NCI-H2227 (cell line): ENCODE measurements at regions not wholly inside any gene's neighbourhood (a gene's known extent, or its start where the extent isn't known, plus 50 kb on each side); places are given as distances from the start of the nearest gene placed in this dataset.

Experiments
- DNase-seq: peaks from one replicate; lab custom pipeline; 2025; ENCODE audit not compliant: unreplicated experiment; lab: John Stamatoyannopoulos, UW

- peak; percentile 33 for DNase-seq
Observed at GRCh38 chr2:111702119-111702803, 181.7 kb downstream of the ANAPC1 start.

GRCh38 chr2:111702804-111703196 lies 181.2 kb downstream of the ANAPC1 start:
- DNase-seq: no peak

- DNase-seq: no peak
Observed at GRCh38 chr2:111703759-111704158, 180.2 kb downstream of the ANAPC1 start.

GRCh38 chr2:111704246-111704645 lies 179.7 kb downstream of the ANAPC1 start:
- no peak for DNase-seq

GRCh38 chr2:111705239-111705638 lies 178.8 kb downstream of the ANAPC1 start:
- no peak for DNase-seq

GRCh38 chr2:111705711-111706336 lies 178.2 kb downstream of the ANAPC1 start:
- DNase-seq: peak; percentile 83

- DNase-seq: no peak
Observed at GRCh38 chr2:111706481-111707001, 177.5 kb downstream of the ANAPC1 start.

- no peak for DNase-seq
Observed at GRCh38 chr2:111707700-111708099, 176.3 kb downstream of the ANAPC1 start.

GRCh38 chr2:111708476-111709180 lies 175.4 kb downstream of the ANAPC1 start:
- DNase-seq: no peak

GRCh38 chr2:111709321-111709720 lies 174.7 kb downstream of the ANAPC1 start:
- no peak for DNase-seq

GRCh38 chr2:111710085-111710484 lies 173.9 kb downstream of the ANAPC1 start:
- DNase-seq: no peak

- no peak for DNase-seq
Observed at GRCh38 chr2:111710613-111711012, 173.4 kb downstream of the ANAPC1 start.

GRCh38 chr2:111711270-111711669 lies 172.7 kb downstream of the ANAPC1 start:
- no peak for DNase-seq

- DNase-seq: no peak
Observed at GRCh38 chr2:111712361-111712760, 171.6 kb downstream of the ANAPC1 start.

- no peak for DNase-seq
Observed at GRCh38 chr2:111712940-111713515, 171.0 kb downstream of the ANAPC1 start.

GRCh38 chr2:111715987-111716904 lies 167.7 kb downstream of the ANAPC1 start:
- DNase-seq: no peak

GRCh38 chr2:111716905-111717775 lies 166.9 kb downstream of the ANAPC1 start:
- no peak for DNase-seq
